Heart right ventricle (tissue), 16 donors: ENCODE measurements at regions not wholly inside any gene's neighbourhood (a gene's known extent, or its start where the extent isn't known, plus 50 kb on each side); places are given as distances from the start of the nearest gene placed in this dataset.
"Not testable (repeated sequence)": the region's sequence is repeated elsewhere in the genome, so short reads cannot be mapped to it uniquely, and the experiment has no call there.

Experiments
- ATAC-seq, 8 donors: fragments of 200-7000 bp; cut with Tn5 transposase; one replicate each; pipeline ENCODE4 v1.9.1; 2020; ENCODE audit warnings: mild to moderate bottlenecking in 8 of 8, moderate library complexity in 8 of 8, moderate number of reproducible peaks in 1 of 8
- DNase-seq, 2 donors: peaks; one replicate each; pipeline ENCODE4 v3.0.0-alpha.2; 2020
- H3K27ac ChIP-seq, 10 donors: fragments of 200-600 bp; sonication (generic) in 2 of 10; one replicate each; pipeline versions ENCODE4 v1.5.0 to v1.8.0; 2020 to 2022; ENCODE audit warnings: mild to moderate bottlenecking in 3 of 10
- H3K27me3 ChIP-seq, 7 donors: fragments of 200-600 bp; one replicate each; pipeline ENCODE4 v1.8.0; 2021 to 2022; ENCODE audit warnings: mild to moderate bottlenecking in 2 of 7
- H3K36me3 ChIP-seq, 9 donors: fragments of 200-600 bp; sonication (generic) in 1 of 9; one replicate each; pipeline versions ENCODE4 v1.5.0 to v1.8.0; 2020 to 2022; ENCODE audit warnings: mild to moderate bottlenecking in 2 of 9
- H3K4me1 ChIP-seq, 9 donors: fragments of 200-600 bp; sonication (generic) in 1 of 9; one replicate each; pipeline versions ENCODE4 v1.5.0 to v1.8.0; 2020 to 2022; ENCODE audit warnings: mild to moderate bottlenecking in 4 of 9
- H3K4me3 ChIP-seq, 10 donors: fragments of 200-600 bp; sonication (generic) in 2 of 10; one replicate each; pipeline versions ENCODE4 v1.5.0 to v1.8.0; 2020 to 2022; ENCODE audit warnings: mild to moderate bottlenecking in 7 of 10, moderate library complexity in 2 of 10
- H3K9me3 ChIP-seq, 11 donors: fragments of 200-600 bp in 10 of 11; sonication (generic) in 2 of 11; one replicate each; pipeline versions ENCODE4 v1.5.0 to v1.8.0; 2013 to 2022; ENCODE audit warnings: mild to moderate bottlenecking in 2 of 11, control low read depth in 1 of 11, moderate library complexity in 1 of 11
- CTCF ChIP-seq, 9 donors: fragments of 200-600 bp; sonication (generic) in 2 of 9; IDR thresholded peaks; one replicate each; pipeline versions ENCODE4 v1.5.0 to v1.8.0; 2021 to 2022; ENCODE audit warnings: antibody characterized with exemption in 9 of 9, mild to moderate bottlenecking in 5 of 9, moderate library complexity in 1 of 9
- WGBS, 2 donors: extraction: QIAGEN DNeasy Blood & Tissue Kit; methylation state at CpG; one replicate each; pipeline ENCODE4 v1.1.7; 2013; ENCODE audit warnings: inconsistent platforms in 1 of 2; 5-methylcytosine and 5-hydroxymethylcytosine counted together
- intact Hi-C, 10 donors: fragments of 100-400 bp; cut with DNase I; formaldehyde crosslinking; loops; one replicate each; pipeline versions ENCODE4 v1.11.1 to v1.14.2; 2022
- donor health status: Arrhythmogenic right ventricular cardiomyopathy.
- donor health status: ischemic (EF 13 %, LVEDD 7.1; RV severe dilation, severe dysfunction).
- donor health status: healthy with polysubstance abuse.
- donor health status: DM: no; HTN: yes; CAD: no.
- donor health status: DM: no; HTN: no; CAD: no.
- donor health status: ischemic (EF 25% LVEDD 6.9; RV normal size, moderate dysfunction).
- donor health status: ischemic (EF 25% LVEDD 5.7; RV mildly dilated, moderate dysfunction).
- donor health status: healthy.
- donor health status: DM: yes; HTN: yes; CAD: no.
- donor health status: Ischemic cardiomyopathy.
- donor health status: ischemic (EF 35%, LVEDD 5.7; RV mildly dilated, moderate dysfunction).
- donor health status: nonischemic (EF 11% LVEDD 7.7; RV severe dilation, severe dysfunction).
- donor health status: DM: yes; HTN: yes; CAD: no.
- donor health status: PGD.
- donor health status: ischemic (EF 29% LVEDD 5.4; RV normal size, mild dysfunction).
- donor health status: nonischemic (EF 23%, LVEDD 6.1; RV moderate dilation, normal function).

GRCh38 chr5:129246088-129246487 is 151.5 kb downstream of the ISOC1 start:
- ATAC-seq = peak in 1 of 8 donors; percentile 34
- intact Hi-C loops = no loop called here
- no peaks in the 10 kb centered on the region for H3K36me3 ChIP-seq

DNA sequence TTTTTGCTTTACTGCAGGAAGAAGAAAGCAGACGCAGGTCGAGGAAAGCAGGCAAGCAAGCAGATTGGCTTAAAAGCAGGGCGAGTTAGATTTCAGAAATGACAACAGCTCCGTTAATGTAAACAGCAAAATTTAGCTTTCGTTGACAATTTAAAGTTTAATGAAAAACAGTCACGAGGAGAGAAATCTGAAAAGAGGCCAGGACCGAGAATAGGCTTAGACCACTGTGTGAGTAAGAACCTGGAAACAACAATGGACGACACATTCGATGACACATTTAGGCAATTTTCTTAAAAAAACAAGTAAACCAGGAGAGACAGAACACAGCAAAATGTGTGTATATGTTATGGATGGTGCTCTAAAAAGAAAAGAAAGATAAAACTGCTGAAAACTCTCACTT is 155.3 kb downstream of the ISOC1 start:
- peaks cover 0 to 9% (median 0%) of the 10 kb centered on the region in 9 donors for H3K4me1 ChIP-seq
- no peak for TF ChIP-seq CTCF (IDR thresholded peaks at IDR 0.05)
- H3K36me3 ChIP-seq = no peaks in the 10 kb centered on the region
- H3K4me3 ChIP-seq = no peak overlapping the region
- intact Hi-C loops = no loop called here
- peaks cover 0 to 40% (median 9%) of the 10 kb centered on the region in 11 donors for H3K9me3 ChIP-seq
- DNase-seq (no peak), ATAC-seq (no peak)
- H3K27ac ChIP-seq = no peak overlapping the region
- WGBS, 2 donors = 79 to 81% methylated on average over 9 of the region's 9 CpGs
- H3K27me3 ChIP-seq = no peaks in the 10 kb centered on the region

More at GRCh38 chr5:129246088-129246487, 151.5 kb downstream of the ISOC1 start:
- Histone ChIP-seq H3K27ac (peak overlapping the region in 4 of 10 donors; percentile 25 to 50 (median 38)), H3K4me3 (no peak overlapping the region), H3K27me3 (no peaks in the 10 kb centered on the region), H3K4me1 (peaks cover 0 to 12% (median 0%) of the 10 kb centered on the region in 9 donors), H3K9me3 (peaks cover 0 to 2% (median 0%) of the 10 kb centered on the region in 11 donors)
- 40 to 44% methylated on average over 3 of the region's 3 CpGs for WGBS, 2 donors
- no peak for DNase-seq
- no peak for TF ChIP-seq CTCF (IDR thresholded peaks at IDR 0.05)

- H3K27me3 ChIP-seq = no peaks in the 10 kb centered on the region
- DNase-seq (no peak), ATAC-seq (no peak)
- H3K4me1 ChIP-seq = no peaks in the 10 kb centered on the region
- H3K36me3 ChIP-seq = no peaks in the 10 kb centered on the region
- intact Hi-C loops = loop anchor here in 1 of 10 donors (10.0 kb wide), 1 partner anchor 367 kb away; no protein-coding TSS in a partner anchor
- TF ChIP-seq CTCF (IDR thresholded peaks at IDR 0.05) = peak in 3 of 9 donors; percentile 9 to 16 (median 12)
- H3K27ac ChIP-seq = no peak overlapping the region
- WGBS, 2 donors = 67% methylated on average over 2 of the region's 2 CpGs
- H3K4me3 ChIP-seq = no peak overlapping the region
- no peaks in the 10 kb centered on the region for H3K9me3 ChIP-seq
These were observed 176.8 kb downstream of the ISOC1 start for GRCh38 chr5:129271308-129271707.

GRCh38 chr5:129284010-129284409 is 176.1 kb upstream of the ADAMTS19 start:
- DNase-seq (no peak), ATAC-seq (no peak)
- Histone ChIP-seq H3K27ac (no peak overlapping the region), H3K4me3 (no peak overlapping the region), H3K27me3 (no peaks in the 10 kb centered on the region), H3K36me3 (no peaks in the 10 kb centered on the region), H3K4me1 (no peaks in the 10 kb centered on the region), H3K9me3 (peaks cover 0 to 12% (median 0%) of the 10 kb centered on the region in 11 donors)
- no peak for TF ChIP-seq CTCF (IDR thresholded peaks at IDR 0.05)
- 99% methylated on average over 2 of the region's 2 CpGs for whole genome bisulfite sequencing, 2 donors
- intact Hi-C loops = no loop called here

DNA sequence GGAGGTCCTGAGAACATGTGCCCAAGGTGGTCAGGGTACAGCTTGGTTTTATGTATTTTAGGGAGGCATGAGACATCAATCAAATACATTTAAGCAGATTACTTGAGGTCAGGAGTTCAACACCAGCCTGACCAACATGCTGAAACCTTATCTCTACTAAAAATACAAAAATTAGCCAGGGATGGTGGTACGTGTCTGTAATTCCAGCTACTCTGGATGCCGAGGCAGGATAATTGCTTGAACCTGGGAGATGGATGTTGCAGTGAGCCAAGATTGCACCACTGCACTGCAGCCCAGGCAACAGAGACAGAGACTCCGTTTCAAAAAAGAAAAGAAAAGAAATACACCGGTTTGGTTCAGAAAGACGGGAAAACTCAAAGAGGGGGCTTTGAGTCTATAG is 165.9 kb upstream of the ADAMTS19 start:
- H3K36me3 ChIP-seq, H3K4me1 ChIP-seq, intact Hi-C loops, ATAC-seq, H3K4me3 ChIP-seq, H3K27ac ChIP-seq, DNase-seq, H3K27me3 ChIP-seq: not testable (repeated sequence)
- 78 to 84% methylated on average over 5 of the region's 5 CpGs for WGBS, 2 donors
- H3K9me3 ChIP-seq = peaks cover 0 to 18% (median 0%) of the 10 kb centered on the region in 11 donors
